ENCODE measurements at regions not wholly inside any gene's neighbourhood (a gene's known extent, or its start where the extent isn't known, plus 50 kb on each side); places are given as distances from the start of the nearest gene placed in this dataset.

DNA sequence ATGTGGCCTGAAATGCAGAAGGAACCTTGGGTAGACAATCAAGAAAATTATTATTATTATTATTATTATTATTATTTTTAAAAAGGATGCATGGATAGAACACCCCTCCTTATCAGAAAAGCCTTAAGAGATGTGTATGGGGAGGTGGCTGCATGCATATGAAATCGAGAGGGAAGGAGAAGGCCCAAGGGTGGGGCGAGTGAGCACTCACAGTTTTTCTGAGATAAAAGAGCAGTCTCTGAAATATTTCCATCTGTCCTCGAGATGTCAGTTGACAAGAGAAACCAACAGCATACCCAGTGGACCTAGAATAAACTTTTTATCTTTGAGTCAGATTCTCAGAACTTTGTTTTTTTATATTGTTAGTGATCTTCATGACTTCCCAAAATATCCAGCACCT lies 282.9 kb downstream of the GPD2 start:
- Histone ChIP-seq H2BK120ac (ENCODE audit: low read depth, low read length) (no peak overlapping the region), H3K9ac (ENCODE audit: low read depth, low read length, poor library complexity) (no peak overlapping the region), H3K14ac (ENCODE audit: low read length) (no peak overlapping the region), H3K23ac (ENCODE audit: low read depth, low read length, poor library complexity) (no peak overlapping the region), H2BK15ac (ENCODE audit: low read length) (no peak overlapping the region), H3K4me3 (ENCODE audit: low read length in 2 of 2) (no peak overlapping the region), H3K36me3 (replicated peaks in 1 of 2; ENCODE audit: control insufficient read depth in 2 of 2, insufficient read depth in 2 of 2, low read length in 2 of 2) (no peaks in the 10 kb centered on the region), H3K4me1 (ENCODE audit: control insufficient read depth in 2 of 2, insufficient read depth in 1 of 2, low read depth in 1 of 2, low read length in 2 of 2) (no peaks in the 10 kb centered on the region), H3K4me2 (ENCODE audit: insufficient read depth, low read length, poor library complexity, severe bottlenecking) (no peak overlapping the region), H2AFZ (ENCODE audit: low read length) (no peak overlapping the region), H3K79me1 (ENCODE audit: low read depth, low read length) (no peaks in the 10 kb centered on the region), H3K4ac (ENCODE audit: low read length) (no peak overlapping the region), H3K9me3 (replicated peaks in 1 of 2; ENCODE audit: control insufficient read depth in 2 of 2, insufficient read depth in 1 of 2, low read depth in 1 of 2, low read length in 2 of 2) (no peaks in the 10 kb centered on the region), H4K8ac (ENCODE audit: low read depth, low read length) (no peak overlapping the region), H2BK12ac (ENCODE audit: low read length) (no peak overlapping the region), H2AK5ac (ENCODE audit: low read depth, low read length) (no peak overlapping the region), H2BK5ac (ENCODE audit: low read length) (no peak overlapping the region), H4K91ac (ENCODE audit: low read depth, low read length, poor library complexity) (no peak overlapping the region), H3K27ac (replicated peaks; ENCODE audit: low read length) (no peak overlapping the region), H3K27me3 (ENCODE audit: control insufficient read depth in 3 of 3, insufficient read depth in 3 of 3, low read depth in 1 of 3, low read length in 3 of 3) (no peaks in the 10 kb centered on the region), H3K18ac (ENCODE audit: low read length) (no peak overlapping the region)
- WGBS, 2 donors (ENCODE audit: extremely low coverage in 2 of 2, insufficient read length in 2 of 2, insufficient replicate concordance in 1 of 2) = no CpG with 5 or more reads among the region's 3 CpGs
- no peak for DNase-seq (ENCODE audit: low spot score)

DNA sequence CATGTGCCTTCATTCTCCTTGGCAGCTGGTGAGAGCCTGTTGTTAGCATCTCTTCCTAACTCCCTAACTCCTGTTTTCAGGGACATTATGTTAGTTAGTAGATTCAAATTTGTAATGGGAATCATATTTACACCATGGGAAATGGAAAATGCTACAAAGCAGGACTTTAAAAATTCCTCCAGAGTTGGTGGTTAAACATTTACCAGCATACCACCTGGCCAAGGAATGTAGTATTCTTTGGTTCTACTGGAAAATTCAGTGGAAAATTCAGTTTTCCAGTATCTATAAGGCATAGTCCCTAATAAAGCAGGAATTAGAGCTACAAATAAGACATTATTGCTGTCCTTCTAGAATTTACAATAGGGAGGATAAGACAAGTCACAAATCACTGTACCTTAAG lies 291.7 kb downstream of the GPD2 start:
- H2BK12ac ChIP-seq (ENCODE audit: low read length) = no peak overlapping the region
- H3K4me2 ChIP-seq (ENCODE audit: insufficient read depth, low read length, poor library complexity, severe bottlenecking) = no peak overlapping the region
- H3K9me3 ChIP-seq (replicated peaks in 1 of 2; ENCODE audit: control insufficient read depth in 2 of 2, insufficient read depth in 1 of 2, low read depth in 1 of 2, low read length in 2 of 2) = no peaks in the 10 kb centered on the region
- no peak overlapping the region for H3K18ac ChIP-seq (ENCODE audit: low read length)
- no peak for DNase-seq (ENCODE audit: low spot score)
- H3K4me1 ChIP-seq (ENCODE audit: control insufficient read depth in 2 of 2, insufficient read depth in 1 of 2, low read depth in 1 of 2, low read length in 2 of 2) = no peaks in the 10 kb centered on the region
- no peak overlapping the region for H2BK5ac ChIP-seq (ENCODE audit: low read length)
- no peaks in the 10 kb centered on the region for H3K36me3 ChIP-seq (replicated peaks in 1 of 2; ENCODE audit: control insufficient read depth in 2 of 2, insufficient read depth in 2 of 2, low read length in 2 of 2)
- H3K23ac ChIP-seq (ENCODE audit: low read depth, low read length, poor library complexity) = no peak overlapping the region
- H4K8ac ChIP-seq (ENCODE audit: low read depth, low read length) = no peak overlapping the region
- no peak overlapping the region for H3K4ac ChIP-seq (ENCODE audit: low read length)
- no peak overlapping the region for H2AK5ac ChIP-seq (ENCODE audit: low read depth, low read length)
- no peak overlapping the region for H3K14ac ChIP-seq (ENCODE audit: low read length)
- no peaks in the 10 kb centered on the region for H3K79me1 ChIP-seq (ENCODE audit: low read depth, low read length)
- H2BK15ac ChIP-seq (ENCODE audit: low read length) = no peak overlapping the region
- H3K9ac ChIP-seq (ENCODE audit: low read depth, low read length, poor library complexity) = no peak overlapping the region
- no peak overlapping the region for H2BK120ac ChIP-seq (ENCODE audit: low read depth, low read length)
- no peak overlapping the region for H3K27ac ChIP-seq (replicated peaks; ENCODE audit: low read length)
- no peak overlapping the region for H4K91ac ChIP-seq (ENCODE audit: low read depth, low read length, poor library complexity)
- no peak overlapping the region for H2AFZ ChIP-seq (ENCODE audit: low read length)
- H3K4me3 ChIP-seq (ENCODE audit: low read length in 2 of 2) = no peak overlapping the region
- no peaks in the 10 kb centered on the region for H3K27me3 ChIP-seq (ENCODE audit: control insufficient read depth in 3 of 3, insufficient read depth in 3 of 3, low read depth in 1 of 3, low read length in 3 of 3)

DNA sequence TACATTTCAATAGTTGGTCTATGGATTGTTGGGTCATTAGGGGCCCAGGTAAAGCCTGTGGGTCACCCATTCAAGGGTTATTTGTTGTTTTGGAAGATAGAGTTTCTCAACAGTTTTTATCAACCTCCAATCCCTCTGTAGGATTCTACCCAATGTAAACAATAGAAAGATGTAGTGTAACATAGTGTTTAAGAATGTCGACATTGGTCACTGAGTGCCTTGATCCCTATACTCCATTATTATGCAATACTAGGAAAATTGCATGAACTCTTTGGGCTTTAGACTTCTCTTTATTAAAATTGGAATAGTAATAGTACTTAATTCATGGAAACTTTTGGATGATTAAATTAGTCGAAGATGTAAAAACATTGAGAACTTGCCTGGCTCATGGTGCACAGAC lies 292.1 kb downstream of the GPD2 start:
- Histone ChIP-seq H3K4me2 (ENCODE audit: insufficient read depth, low read length, poor library complexity, severe bottlenecking) (no peak overlapping the region), H2BK120ac (ENCODE audit: low read depth, low read length) (no peak overlapping the region), H3K27ac (replicated peaks; ENCODE audit: low read length) (no peak overlapping the region), H3K4ac (ENCODE audit: low read length) (no peak overlapping the region), H3K4me3 (ENCODE audit: low read length in 2 of 2) (no peak overlapping the region), H2AK5ac (ENCODE audit: low read depth, low read length) (no peak overlapping the region), H3K9ac (ENCODE audit: low read depth, low read length, poor library complexity) (no peak overlapping the region), H3K79me1 (ENCODE audit: low read depth, low read length) (no peaks in the 10 kb centered on the region), H3K4me1 (ENCODE audit: control insufficient read depth in 2 of 2, insufficient read depth in 1 of 2, low read depth in 1 of 2, low read length in 2 of 2) (no peaks in the 10 kb centered on the region), H3K18ac (ENCODE audit: low read length) (no peak overlapping the region), H4K8ac (ENCODE audit: low read depth, low read length) (no peak overlapping the region), H3K23ac (ENCODE audit: low read depth, low read length, poor library complexity) (no peak overlapping the region), H2AFZ (ENCODE audit: low read length) (no peak overlapping the region), H3K27me3 (ENCODE audit: control insufficient read depth in 3 of 3, insufficient read depth in 3 of 3, low read depth in 1 of 3, low read length in 3 of 3) (no peaks in the 10 kb centered on the region), H2BK5ac (ENCODE audit: low read length) (no peak overlapping the region), H2BK15ac (ENCODE audit: low read length) (no peak overlapping the region), H3K9me3 (replicated peaks in 1 of 2; ENCODE audit: control insufficient read depth in 2 of 2, insufficient read depth in 1 of 2, low read depth in 1 of 2, low read length in 2 of 2) (no peaks in the 10 kb centered on the region), H4K91ac (ENCODE audit: low read depth, low read length, poor library complexity) (no peak overlapping the region), H3K14ac (ENCODE audit: low read length) (no peak overlapping the region), H3K36me3 (replicated peaks in 1 of 2; ENCODE audit: control insufficient read depth in 2 of 2, insufficient read depth in 2 of 2, low read length in 2 of 2) (no peaks in the 10 kb centered on the region), H2BK12ac (ENCODE audit: low read length) (no peak overlapping the region)
- WGBS, 2 donors (ENCODE audit: extremely low coverage in 2 of 2, insufficient read length in 2 of 2, insufficient replicate concordance in 1 of 2) = no CpG with 5 or more reads among the region's 2 CpGs
- DNase-seq (ENCODE audit: low spot score) = no peak

GRCh38 chr2:156731506-156731905 lies 295.3 kb downstream of the GPD2 start:
- H2BK12ac ChIP-seq (ENCODE audit: low read length) = no peak overlapping the region
- no peaks in the 10 kb centered on the region for H3K27me3 ChIP-seq (ENCODE audit: control insufficient read depth in 3 of 3, insufficient read depth in 3 of 3, low read depth in 1 of 3, low read length in 3 of 3)
- H2AFZ ChIP-seq (ENCODE audit: low read length) = no peak overlapping the region
- H3K9me3 ChIP-seq (replicated peaks in 1 of 2; ENCODE audit: control insufficient read depth in 2 of 2, insufficient read depth in 1 of 2, low read depth in 1 of 2, low read length in 2 of 2) = no peaks in the 10 kb centered on the region
- H3K4me3 ChIP-seq (ENCODE audit: low read length in 2 of 2) = no peak overlapping the region
- no peaks in the 10 kb centered on the region for H3K4me1 ChIP-seq (ENCODE audit: control insufficient read depth in 2 of 2, insufficient read depth in 1 of 2, low read depth in 1 of 2, low read length in 2 of 2)
- no peak overlapping the region for H3K9ac ChIP-seq (ENCODE audit: low read depth, low read length, poor library complexity)
- no peak for DNase-seq (ENCODE audit: low spot score)
- no peaks in the 10 kb centered on the region for H3K36me3 ChIP-seq (replicated peaks in 1 of 2; ENCODE audit: control insufficient read depth in 2 of 2, insufficient read depth in 2 of 2, low read length in 2 of 2)
- H3K23ac ChIP-seq (ENCODE audit: low read depth, low read length, poor library complexity) = no peak overlapping the region
- no peak overlapping the region for H2BK15ac ChIP-seq (ENCODE audit: low read length)
- no peak overlapping the region for H3K27ac ChIP-seq (replicated peaks; ENCODE audit: low read length)
- H4K8ac ChIP-seq (ENCODE audit: low read depth, low read length) = no peak overlapping the region
- H4K91ac ChIP-seq (ENCODE audit: low read depth, low read length, poor library complexity) = no peak overlapping the region
- no peak overlapping the region for H2AK5ac ChIP-seq (ENCODE audit: low read depth, low read length)
- no peak overlapping the region for H3K14ac ChIP-seq (ENCODE audit: low read length)
- no peak overlapping the region for H3K4me2 ChIP-seq (ENCODE audit: insufficient read depth, low read length, poor library complexity, severe bottlenecking)
- no peaks in the 10 kb centered on the region for H3K79me1 ChIP-seq (ENCODE audit: low read depth, low read length)
- H2BK5ac ChIP-seq (ENCODE audit: low read length) = no peak overlapping the region
- no peak overlapping the region for H2BK120ac ChIP-seq (ENCODE audit: low read depth, low read length)
- no peak overlapping the region for H3K18ac ChIP-seq (ENCODE audit: low read length)
- H3K4ac ChIP-seq (ENCODE audit: low read length) = no peak overlapping the region
